ENCODE measurements at regions not wholly inside any gene's neighbourhood (a gene's known extent, or its start where the extent isn't known, plus 50 kb on each side); places are given as distances from the start of the nearest gene placed in this dataset.

GRCh38 chr13:105139380-105140285, 1395.8 kb downstream of the EFNB2 start:
- H3K9me3 ChIP-seq (ENCODE audit: severe bottlenecking), result peaks cover under 1% of the 10 kb centered on the region
- peak; percentile 88 for TF ChIP-seq CTCF (IDR thresholded peaks at IDR 0.05; ENCODE audit: low read depth, low read length)
- H3K4me3 ChIP-seq (ENCODE audit: low read depth, low read length), result peak overlapping the region; percentile 61
- H3K27ac ChIP-seq, result peak overlapping the region; percentile 68
- H3K36me3 ChIP-seq, result no peaks in the 10 kb centered on the region
- DNase-seq, result peak; percentile 91
- H3K27me3 ChIP-seq (ENCODE audit: insufficient read depth, low read depth, severe bottlenecking), result no peaks in the 10 kb centered on the region

- H3K4me3 ChIP-seq (ENCODE audit: low read depth, low read length), result peak overlapping the region; percentile 61
- peaks cover 4% of the 10 kb centered on the region for H3K9me3 ChIP-seq (ENCODE audit: severe bottlenecking)
- no peaks in the 10 kb centered on the region for H3K27me3 ChIP-seq (ENCODE audit: insufficient read depth, low read depth, severe bottlenecking)
- DNase-seq, result no peak
- no peak for TF ChIP-seq CTCF (IDR thresholded peaks at IDR 0.05; ENCODE audit: low read depth, low read length)
- H3K36me3 ChIP-seq, result no peaks in the 10 kb centered on the region
- no peak overlapping the region; the same call in 1 of the 2 replicates for H3K27ac ChIP-seq
Observed at GRCh38 chr13:105139048-105139379, 1396.4 kb downstream of the EFNB2 start.

GRCh38 chr13:105135852-105136615, 1399.4 kb downstream of the EFNB2 start:
- no peak overlapping the region for H3K4me3 ChIP-seq (ENCODE audit: low read depth, low read length)
- H3K36me3 ChIP-seq, result no peaks in the 10 kb centered on the region
- no peak for DNase-seq
- H3K9me3 ChIP-seq (ENCODE audit: severe bottlenecking), result peaks cover 4% of the 10 kb centered on the region
- H3K27me3 ChIP-seq (ENCODE audit: insufficient read depth, low read depth, severe bottlenecking), result no peaks in the 10 kb centered on the region
- no peak overlapping the region for H3K27ac ChIP-seq
- no peak for TF ChIP-seq CTCF (IDR thresholded peaks at IDR 0.05; ENCODE audit: low read depth, low read length)

GRCh38 chr13:105127732-105128131, 1407.7 kb downstream of the EFNB2 start:
- no peak for TF ChIP-seq CTCF (IDR thresholded peaks at IDR 0.05; ENCODE audit: low read depth, low read length)
- Histone ChIP-seq H3K36me3 (no peaks in the 10 kb centered on the region), H3K27ac (no peak overlapping the region), H3K9me3 (ENCODE audit: severe bottlenecking) (no peaks in the 10 kb centered on the region), H3K4me3 (ENCODE audit: low read depth, low read length) (no peak overlapping the region), H3K27me3 (ENCODE audit: insufficient read depth, low read depth, severe bottlenecking) (no peaks in the 10 kb centered on the region)
- DNase-seq, result no peak

GRCh38 chr13:105121221-105121620, 1414.2 kb downstream of the EFNB2 start:
- DNase-seq, result no peak
- TF ChIP-seq CTCF (IDR thresholded peaks at IDR 0.05; ENCODE audit: low read depth, low read length), result no peak
- Histone ChIP-seq H3K4me3 (ENCODE audit: low read depth, low read length) (no peak overlapping the region), H3K9me3 (ENCODE audit: severe bottlenecking) (no peaks in the 10 kb centered on the region), H3K36me3 (no peaks in the 10 kb centered on the region), H3K27ac (no peak overlapping the region), H3K27me3 (ENCODE audit: insufficient read depth, low read depth, severe bottlenecking) (no peaks in the 10 kb centered on the region)
